ENCODE measurements at regions not wholly inside any gene's neighbourhood (a gene's known extent, or its start where the extent isn't known, plus 50 kb on each side); places are given as distances from the start of the nearest gene placed in this dataset.

DNA sequence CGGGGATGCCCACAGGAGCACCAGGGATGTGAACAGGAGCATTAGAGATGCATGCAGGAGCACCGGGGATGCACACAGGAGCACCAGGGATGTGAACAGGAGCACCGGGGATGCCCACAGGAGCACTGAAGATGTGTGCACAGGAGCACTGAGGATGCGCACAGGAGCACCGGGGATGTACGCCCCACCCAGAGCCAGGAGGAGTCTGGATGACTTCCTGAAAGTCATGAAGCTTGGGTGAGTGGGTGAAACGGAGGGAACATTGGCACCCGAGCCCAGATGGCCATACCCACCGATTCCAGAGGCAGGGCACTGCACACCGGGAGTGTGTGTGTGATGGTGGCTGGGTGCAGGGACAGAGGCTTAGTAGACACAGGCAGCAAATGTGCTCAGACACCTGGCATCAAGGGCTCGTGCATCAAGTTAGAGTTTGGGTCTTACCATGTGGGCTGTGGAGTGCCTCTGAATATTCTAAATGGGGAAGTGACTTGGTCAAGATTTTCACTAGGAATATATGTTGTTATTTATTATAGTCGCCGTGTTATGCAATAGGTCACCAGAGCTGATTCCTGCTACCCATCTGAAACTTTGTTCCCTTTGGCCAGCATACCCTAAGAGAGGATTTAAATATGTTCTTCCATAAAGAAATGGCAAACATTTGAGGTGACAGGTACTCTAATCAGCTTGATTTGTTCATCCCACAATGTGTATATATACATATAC is 365.8 kb upstream of the MYT1L start:
- H3K27ac ChIP-seq, result no peak overlapping the region
- DNase-seq (ENCODE audit: low spot score in 2 of 2), result no peak
- intact Hi-C loops (cut with DNase I), result no loop called here
- TF ChIP-seq, protein P1, sequence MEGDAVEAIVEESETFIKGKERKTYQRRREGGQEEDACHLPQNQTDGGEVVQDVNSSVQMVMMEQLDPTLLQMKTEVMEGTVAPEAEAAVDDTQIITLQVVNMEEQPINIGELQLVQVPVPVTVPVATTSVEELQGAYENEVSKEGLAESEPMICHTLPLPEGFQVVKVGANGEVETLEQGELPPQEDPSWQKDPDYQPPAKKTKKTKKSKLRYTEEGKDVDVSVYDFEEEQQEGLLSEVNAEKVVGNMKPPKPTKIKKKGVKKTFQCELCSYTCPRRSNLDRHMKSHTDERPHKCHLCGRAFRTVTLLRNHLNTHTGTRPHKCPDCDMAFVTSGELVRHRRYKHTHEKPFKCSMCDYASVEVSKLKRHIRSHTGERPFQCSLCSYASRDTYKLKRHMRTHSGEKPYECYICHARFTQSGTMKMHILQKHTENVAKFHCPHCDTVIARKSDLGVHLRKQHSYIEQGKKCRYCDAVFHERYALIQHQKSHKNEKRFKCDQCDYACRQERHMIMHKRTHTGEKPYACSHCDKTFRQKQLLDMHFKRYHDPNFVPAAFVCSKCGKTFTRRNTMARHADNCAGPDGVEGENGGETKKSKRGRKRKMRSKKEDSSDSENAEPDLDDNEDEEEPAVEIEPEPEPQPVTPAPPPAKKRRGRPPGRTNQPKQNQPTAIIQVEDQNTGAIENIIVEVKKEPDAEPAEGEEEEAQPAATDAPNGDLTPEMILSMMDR (IDR thresholded peaks at IDR 0.05), result no peak
- no peak overlapping the region for H3K4me3 ChIP-seq
- H3K36me3 ChIP-seq, result no peaks in the 10 kb centered on the region
- H3K4me1 ChIP-seq, result no peaks in the 10 kb centered on the region
- H3K9me3 ChIP-seq, result no peaks in the 10 kb centered on the region
- no peaks in the 10 kb centered on the region for H3K27me3 ChIP-seq

DNA sequence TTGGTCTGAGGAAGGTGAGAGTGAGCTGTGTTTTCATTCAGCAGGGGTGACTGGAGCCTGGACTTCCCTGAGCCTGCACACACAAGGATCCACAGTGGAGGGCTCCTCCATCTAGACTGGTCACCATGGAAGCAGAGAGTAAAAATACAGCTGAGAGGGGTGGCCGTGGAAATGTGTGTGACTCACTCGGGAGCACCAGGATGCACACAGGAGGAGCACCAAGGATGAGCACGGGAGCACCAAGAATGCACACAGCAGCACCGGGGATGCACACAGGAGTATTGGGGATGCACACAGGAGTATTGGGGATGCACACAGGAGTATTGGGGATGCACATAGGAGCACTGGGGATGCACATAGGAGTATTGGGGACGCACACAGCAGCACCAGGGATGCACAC is 365.2 kb upstream of the MYT1L start:
- intact Hi-C loops (cut with DNase I), result no loop called here
- DNase-seq (ENCODE audit: low spot score in 2 of 2), result no peak
- no peaks in the 10 kb centered on the region for H3K4me1 ChIP-seq
- H3K27me3 ChIP-seq, result no peaks in the 10 kb centered on the region
- no peak overlapping the region for H3K27ac ChIP-seq
- TF ChIP-seq, protein P1 (IDR thresholded peaks at IDR 0.05), result no peak
- no peaks in the 10 kb centered on the region for H3K36me3 ChIP-seq
- H3K9me3 ChIP-seq, result no peaks in the 10 kb centered on the region
- H3K4me3 ChIP-seq, result no peak overlapping the region

DNA sequence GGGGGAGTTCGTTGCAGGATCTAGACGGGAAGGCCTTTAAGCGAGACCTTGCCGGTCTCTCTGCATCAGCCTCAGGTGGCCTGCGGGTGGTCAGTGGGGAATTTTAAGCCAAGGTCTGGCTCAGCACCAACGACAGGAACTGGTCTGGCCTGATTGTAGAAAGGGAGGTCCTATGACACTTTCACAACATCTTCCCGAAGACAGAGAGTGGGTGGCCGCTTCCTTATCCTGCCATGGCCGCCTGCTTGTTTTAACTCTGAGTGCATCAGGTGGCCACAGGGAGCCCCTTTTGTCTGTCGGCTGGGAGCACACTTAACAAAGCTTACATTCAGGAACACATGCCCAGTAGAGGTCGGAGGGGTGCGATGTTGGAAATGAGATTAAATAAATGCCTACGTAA is 363.7 kb upstream of the MYT1L start:
- no peak for DNase-seq (ENCODE audit: low spot score in 2 of 2)
- Histone ChIP-seq H3K4me3 (no peak overlapping the region), H3K27me3 (no peaks in the 10 kb centered on the region), H3K9me3 (no peaks in the 10 kb centered on the region), H3K36me3 (no peaks in the 10 kb centered on the region), H3K4me1 (no peaks in the 10 kb centered on the region), H3K27ac (no peak overlapping the region)
- TF ChIP-seq, protein P1 (IDR thresholded peaks at IDR 0.05), result no peak
- intact Hi-C loops (cut with DNase I), result no loop called here

DNA sequence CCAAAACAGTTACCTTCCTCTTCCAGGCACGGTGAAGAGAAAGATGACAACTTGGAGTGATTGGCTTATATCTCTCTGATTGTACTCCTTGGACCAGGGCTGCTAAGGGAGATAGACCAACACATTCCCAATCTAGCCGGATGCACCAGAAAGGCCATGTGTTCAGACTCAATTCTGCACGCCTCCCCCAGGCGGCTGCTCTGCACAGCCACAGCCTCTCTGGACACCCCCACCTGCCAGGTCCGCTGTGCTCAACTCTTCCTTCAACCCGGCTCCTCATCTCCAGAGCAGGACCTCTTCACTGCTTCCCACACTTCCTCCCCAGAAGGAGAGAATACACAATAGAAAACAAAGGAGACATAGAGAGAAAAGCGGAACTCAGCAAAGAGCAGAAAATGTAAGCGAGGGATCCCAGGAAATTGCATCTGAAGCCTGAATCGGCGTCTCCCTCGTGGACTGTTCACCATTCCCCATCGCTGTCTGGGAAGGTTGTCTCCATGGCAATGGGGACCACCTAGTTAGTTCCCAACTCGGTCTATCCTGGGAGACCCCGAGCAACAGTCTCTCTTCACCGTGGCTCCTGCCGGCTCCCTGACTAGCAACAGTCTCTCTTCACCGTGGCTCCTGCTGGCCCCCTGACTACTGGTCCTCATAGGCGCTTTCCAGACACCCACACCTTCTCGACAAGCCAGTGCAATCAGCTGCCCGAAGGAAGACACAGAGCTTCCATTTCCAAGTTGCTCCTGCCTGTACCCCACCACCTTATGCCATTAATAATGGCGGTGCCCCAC is 361.7 kb upstream of the MYT1L start:
- TF ChIP-seq, protein P1 (IDR thresholded peaks at IDR 0.05), result no peak
- Histone ChIP-seq H3K9me3 (no peaks in the 10 kb centered on the region), H3K4me3 (no peak overlapping the region), H3K27ac (no peak overlapping the region), H3K4me1 (no peaks in the 10 kb centered on the region), H3K27me3 (no peaks in the 10 kb centered on the region), H3K36me3 (no peaks in the 10 kb centered on the region)
- intact Hi-C loops (cut with DNase I), result no loop called here
- no peak for DNase-seq (ENCODE audit: low spot score in 2 of 2)

DNA sequence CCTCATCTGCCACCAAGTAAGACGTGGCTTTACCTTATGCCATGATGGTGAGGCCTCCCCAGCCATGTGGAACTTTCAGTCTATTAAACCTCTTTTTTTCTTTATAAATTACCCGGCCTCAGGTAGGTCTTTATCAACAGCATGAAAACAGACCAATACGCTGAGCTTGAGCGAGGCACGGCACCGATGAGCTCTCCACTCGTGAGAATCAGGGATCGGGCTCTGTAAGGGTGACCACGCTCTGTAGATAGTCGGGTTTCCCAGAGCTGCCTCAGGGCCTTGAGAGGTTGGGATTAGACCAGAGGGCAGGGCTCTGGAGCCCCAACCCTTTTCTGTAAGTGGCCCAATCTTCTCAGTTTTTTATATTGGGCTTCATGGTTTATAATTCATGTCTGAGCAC is 360.3 kb upstream of the MYT1L start:
- H3K27me3 ChIP-seq, result no peaks in the 10 kb centered on the region
- no peaks in the 10 kb centered on the region for H3K36me3 ChIP-seq
- H3K9me3 ChIP-seq, result no peaks in the 10 kb centered on the region
- DNase-seq (ENCODE audit: low spot score in 2 of 2), result no peak
- no peak overlapping the region for H3K27ac ChIP-seq
- H3K4me3 ChIP-seq, result no peak overlapping the region
- intact Hi-C loops (cut with DNase I), result no loop called here
- no peaks in the 10 kb centered on the region for H3K4me1 ChIP-seq
- TF ChIP-seq, protein P1 (IDR thresholded peaks at IDR 0.05), result no peak
